ENCODE measurements at regions not wholly inside any gene's neighbourhood (a gene's known extent, or its start where the extent isn't known, plus 50 kb on each side); places are given as distances from the start of the nearest gene placed in this dataset.

GRCh38 chr5:40165106-40165788, 514.5 kb upstream of the PTGER4 start:
- TF ChIP-seq POLR2A (IDR thresholded peaks at IDR 0.05; ENCODE audit: low read length) (no peak), MAFK (IDR thresholded peaks at IDR 0.05; ENCODE audit: partially characterized antibody) (no peak), EHF (CRISPR knock-in tag; IDR thresholded peaks at IDR 0.05) (no peak), GATA3 (IDR thresholded peaks at IDR 0.05; ENCODE audit: borderline replicate concordance) (no peak), FOSB (CRISPR knock-in tag; IDR thresholded peaks at IDR 0.05) (no peak), RARB (CRISPR knock-in tag; IDR thresholded peaks at IDR 0.05) (no peak), CTCF (IDR thresholded peaks at IDR 0.05) (no peak), KDM1A (IDR thresholded peaks at IDR 0.05; ENCODE audit: low read depth) (no peak), RCOR1 (IDR thresholded peaks at IDR 0.05; ENCODE audit: low read depth, low read length) (no peak), MYC (IDR thresholded peaks at IDR 0.05; ENCODE audit: borderline replicate concordance, low read length) (no peak), NPAS2 (CRISPR knock-in tag; IDR thresholded peaks at IDR 0.05; ENCODE audit: borderline replicate concordance) (no peak), MAZ (IDR thresholded peaks at IDR 0.05; ENCODE audit: borderline replicate concordance, low read depth, low read length) (no peak), SREBF2 (IDR thresholded peaks at IDR 0.05) (no peak)
- TF ChIP-seq, protein P1, sequence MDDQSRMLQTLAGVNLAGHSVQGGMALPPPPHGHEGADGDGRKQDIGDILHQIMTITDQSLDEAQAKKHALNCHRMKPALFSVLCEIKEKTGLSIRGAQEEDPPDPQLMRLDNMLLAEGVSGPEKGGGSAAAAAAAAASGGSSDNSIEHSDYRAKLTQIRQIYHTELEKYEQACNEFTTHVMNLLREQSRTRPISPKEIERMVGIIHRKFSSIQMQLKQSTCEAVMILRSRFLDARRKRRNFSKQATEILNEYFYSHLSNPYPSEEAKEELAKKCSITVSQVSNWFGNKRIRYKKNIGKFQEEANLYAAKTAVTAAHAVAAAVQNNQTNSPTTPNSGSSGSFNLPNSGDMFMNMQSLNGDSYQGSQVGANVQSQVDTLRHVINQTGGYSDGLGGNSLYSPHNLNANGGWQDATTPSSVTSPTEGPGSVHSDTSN (IDR thresholded peaks at IDR 0.05) = no peak
- ATAC-seq = no peak
- Histone ChIP-seq H3K9me3 (peaks cover 4% of the 10 kb centered on the region; the same call in 2 of the 3 replicates), H3K4me3 (no peak overlapping the region), H3K4me1 (no peaks in the 10 kb centered on the region), H3K4me2 (no peak overlapping the region), H3K27ac (no peak overlapping the region)
- ChIA-PET POLR2A (interaction anchor here (0.7 kb wide), 1 partner anchor 158 kb away, joined by 3 read pairs; no protein-coding TSS in a partner anchor), CTCF (interaction anchor here (1.9 kb wide), 1 partner anchor 55 kb away, joined by 4 read pairs; no protein-coding TSS in a partner anchor)
- FAIRE-seq = no peak
- DNase-seq (ENCODE audit: low read depth in 1 of 2, low spot score in 1 of 2) = no peak
- 66% methylated on average over 6 of the region's 6 CpGs for WGBS (ENCODE audit: missing lambda C conversion rate)

GRCh38 chr5:40160435-40160834, 519.3 kb upstream of the PTGER4 start:
- Histone ChIP-seq H3K4me1 (no peaks in the 10 kb centered on the region), H3K4me2 (no peak overlapping the region), H3K4me3 (no peak overlapping the region), H3K27ac (no peak overlapping the region), H3K9me3 (no peaks in the 10 kb centered on the region)
- FAIRE-seq (no peak), ATAC-seq (no peak), DNase-seq (ENCODE audit: low read depth in 1 of 2, low spot score in 1 of 2) (no peak)
- WGBS (ENCODE audit: missing lambda C conversion rate) = 77% methylated on average over 7 of the region's 7 CpGs
- POLR2A ChIA-PET = no interaction called here
- CTCF ChIA-PET = interaction anchor here (1.2 kb wide), 1 partner anchor 13 kb away, joined by 3 read pairs; no protein-coding TSS in a partner anchor
- no peak for TF ChIP-seq ELK1 (IDR thresholded peaks at IDR 0.05; ENCODE audit: low read depth, low read length)
- TF ChIP-seq, protein P2, sequence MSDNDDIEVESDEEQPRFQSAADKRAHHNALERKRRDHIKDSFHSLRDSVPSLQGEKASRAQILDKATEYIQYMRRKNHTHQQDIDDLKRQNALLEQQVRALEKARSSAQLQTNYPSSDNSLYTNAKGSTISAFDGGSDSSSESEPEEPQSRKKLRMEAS (IDR thresholded peaks at IDR 0.05) = no peak
- TF ChIP-seq CEBPB (IDR thresholded peaks at IDR 0.05) = no peak
- no peak for TF ChIP-seq E2F6 (IDR thresholded peaks at IDR 0.05; ENCODE audit: borderline replicate concordance, low read depth)
- no peak for TF ChIP-seq MAZ (IDR thresholded peaks at IDR 0.05; ENCODE audit: borderline replicate concordance, low read depth, low read length)
- TF ChIP-seq SMC3 (IDR thresholded peaks at IDR 0.05) = no peak
- TF ChIP-seq HMGXB4 (CRISPR knock-in tag; IDR thresholded peaks at IDR 0.05; ENCODE audit: borderline replicate concordance) = no peak
- no peak for TF ChIP-seq HOXA7 (CRISPR knock-in tag; IDR thresholded peaks at IDR 0.05)
- TF ChIP-seq NPAS2 (CRISPR knock-in tag; IDR thresholded peaks at IDR 0.05; ENCODE audit: borderline replicate concordance) = no peak
- no peak for TF ChIP-seq JUN (IDR thresholded peaks at IDR 0.05)
- TF ChIP-seq TP53 (CRISPR knock-in tag; IDR thresholded peaks at IDR 0.05) = no peak
- no peak for TF ChIP-seq PHF8 (IDR thresholded peaks at IDR 0.05; ENCODE audit: borderline replicate concordance, low read depth)
